ENCODE measurements at regions not wholly inside any gene's neighbourhood (a gene's known extent, or its start where the extent isn't known, plus 50 kb on each side); places are given as distances from the start of the nearest gene placed in this dataset.

GRCh38 chr4:130563889-130564418 lies 1468.0 kb downstream of the C4orf33 start:
- CTCF ChIA-PET = interaction anchor here (0.9 to 3.9 kb wide), 6 partner anchors 9 to 244 kb away, joined by 3 to 19 read pairs (median 8); no protein-coding TSS in a partner anchor
- ATAC-seq (peak; percentile 65 to 79; a peak in 5 of 6 replicates), FAIRE-seq (no peak), DNase-seq (ENCODE audit: low read depth in 1 of 2, low spot score in 1 of 2) (peak; percentile 0 to 2)
- WGBS (ENCODE audit: missing lambda C conversion rate) = 0% methylated on average over 1 of the region's 1 CpG
- Histone ChIP-seq H3K27ac (peak overlapping the region; percentile 42 to 57; a peak in 2 of 6 replicates), H3K4me3 (peak overlapping the region; percentile 42), H3K9me3 (no peaks in the 10 kb centered on the region), H3K4me2 (peak overlapping the region; percentile 88), H3K4me1 (no peaks in the 10 kb centered on the region)
- TF ChIP-seq KDM1A (IDR thresholded peaks at IDR 0.05; ENCODE audit: low read depth) (no peak), EHMT2 (IDR thresholded peaks at IDR 0.05; ENCODE audit: low read depth) (no peak), NFE2L2 (conservative IDR thresholded peaks at IDR 0.05; ENCODE audit: low read length) (no peak), JUN (IDR thresholded peaks at IDR 0.05) (no peak), HDAC2 (IDR thresholded peaks at IDR 0.05) (no peak), TFCP2L1 (CRISPR knock-in tag; IDR thresholded peaks at IDR 0.05) (no peak), POLR2AphosphoS2 (conservative IDR thresholded peaks at IDR 0.05; ENCODE audit: low read length) (no peak), PHF8 (IDR thresholded peaks at IDR 0.05; ENCODE audit: borderline replicate concordance, low read depth) (no peak), ZFP36 (IDR thresholded peaks at IDR 0.05; ENCODE audit: borderline replicate concordance, partially characterized antibody) (no peak), PBX3 (IDR thresholded peaks at IDR 0.05) (no peak), E2F6 (IDR thresholded peaks at IDR 0.05; ENCODE audit: borderline replicate concordance, low read depth) (no peak), REST (IDR thresholded peaks at IDR 0.05) (no peak), RAD21 (conservative IDR thresholded peaks at IDR 0.05 in 1 of 2, IDR thresholded peaks at IDR 0.05 in 1 of 2) (no peak)
- POLR2A ChIA-PET = no interaction called here

- Histone ChIP-seq H3K9me3 (no peaks in the 10 kb centered on the region), H3K4me2 (no peak overlapping the region), H3K4me3 (no peak overlapping the region), H3K4me1 (no peaks in the 10 kb centered on the region), H3K27ac (no peak overlapping the region)
- TF ChIP-seq CBX2 (IDR thresholded peaks at IDR 0.05; ENCODE audit: borderline replicate concordance, low read depth) = no peak
- no peak for TF ChIP-seq MAZ (IDR thresholded peaks at IDR 0.05; ENCODE audit: borderline replicate concordance, low read depth, low read length)
- TF ChIP-seq ZC3H11A (IDR thresholded peaks at IDR 0.05) = no peak
- TF ChIP-seq NFE2L2 (conservative IDR thresholded peaks at IDR 0.05; ENCODE audit: low read length) = no peak
- no peak for TF ChIP-seq HOXB13 (CRISPR knock-in tag; IDR thresholded peaks at IDR 0.05; ENCODE audit: low read depth)
- TF ChIP-seq SMC3 (IDR thresholded peaks at IDR 0.05) = no peak
- DNase-seq (ENCODE audit: low read depth in 1 of 2, low spot score in 1 of 2) = no peak
- CTCF ChIA-PET = no interaction called here
- 0% methylated on average over 1 of the region's 1 CpG for WGBS (ENCODE audit: missing lambda C conversion rate)
- POLR2A ChIA-PET = no interaction called here
- FAIRE-seq = no peak
- ATAC-seq = no peak
Measured at GRCh38 chr4:130568746-130569145, 1472.8 kb downstream of the C4orf33 start.

- FAIRE-seq = no peak
- Histone ChIP-seq H3K4me1 (no peaks in the 10 kb centered on the region), H3K4me2 (no peak overlapping the region), H3K4me3 (no peak overlapping the region), H3K27ac (no peak overlapping the region), H3K9me3 (no peaks in the 10 kb centered on the region)
- CTCF ChIA-PET = interaction anchor here (2.6 kb wide), 1 partner anchor 10 kb away, joined by 11 read pairs; no protein-coding TSS in a partner anchor
- DNase-seq (ENCODE audit: low read depth in 1 of 2, low spot score in 1 of 2) = no peak
- 4% methylated on average over 1 of the region's 1 CpG for WGBS (ENCODE audit: missing lambda C conversion rate)
- POLR2A ChIA-PET = no interaction called here
- no peak for ATAC-seq
- TF ChIP-seq CTCF (IDR thresholded peaks at IDR 0.05) (no peak), EHMT2 (IDR thresholded peaks at IDR 0.05; ENCODE audit: low read depth) (no peak), NR3C1 (IDR thresholded peaks at IDR 0.05) (no peak), ZNF302 (CRISPR knock-in tag; IDR thresholded peaks at IDR 0.05) (no peak), CBX8 (IDR thresholded peaks at IDR 0.05) (no peak), HEYL (CRISPR knock-in tag; IDR thresholded peaks at IDR 0.05) (no peak), ELK1 (IDR thresholded peaks at IDR 0.05; ENCODE audit: low read depth, low read length) (no peak), ZC3H11A (IDR thresholded peaks at IDR 0.05) (no peak)
Measured at GRCh38 chr4:130573742-130574141, 1477.8 kb downstream of the C4orf33 start.

All from A549 (cell line).